ENCODE measurements at regions not wholly inside any gene's neighbourhood (a gene's known extent, or its start where the extent isn't known, plus 50 kb on each side); places are given as distances from the start of the nearest gene placed in this dataset.
"Not testable (repeated sequence)": the region's sequence is repeated elsewhere in the genome, so short reads cannot be mapped to it uniquely, and the experiment has no call there.

- peak; percentile 23 for DNase-seq
These were observed 251.2 kb downstream of the RRAGC start for GRCh38 chr1:38608202-38608864.

GRCh38 chr1:38607526-38607925, 252.0 kb downstream of the RRAGC start:
- DNase-seq, result no peak

GRCh38 chr1:38605063-38605462, 254.5 kb downstream of the RRAGC start:
- DNase-seq, result no peak

GRCh38 chr1:38603907-38604306, 255.7 kb downstream of the RRAGC start:
- no peak for DNase-seq

GRCh38 chr1:38600905-38601304, 258.7 kb downstream of the RRAGC start:
- no peak for DNase-seq

GRCh38 chr1:38600286-38600685, 259.3 kb downstream of the RRAGC start:
- no peak for DNase-seq

- DNase-seq, result no peak
These were observed 261.5 kb downstream of the RRAGC start for GRCh38 chr1:38598118-38598517.

- DNase-seq, result peak; percentile 5
These were observed 270.5 kb downstream of the RRAGC start for GRCh38 chr1:38589036-38589435.

- no peak for DNase-seq
These were observed 271.8 kb downstream of the RRAGC start for GRCh38 chr1:38587766-38588165.

- peak; percentile 23 for DNase-seq
These were observed 272.5 kb downstream of the RRAGC start for GRCh38 chr1:38586993-38587646.

- DNase-seq, result no peak
These were observed 273.6 kb downstream of the RRAGC start for GRCh38 chr1:38585971-38586370.

GRCh38 chr1:38585460-38585859, 274.1 kb downstream of the RRAGC start:
- DNase-seq, result no peak

GRCh38 chr1:38584448-38585355, 274.9 kb downstream of the RRAGC start:
- no peak for DNase-seq

- not testable (repeated sequence) for DNase-seq
These were observed 276.3 kb downstream of the RRAGC start for GRCh38 chr1:38583287-38583686.

- no peak for DNase-seq
These were observed 278.2 kb downstream of the RRAGC start for GRCh38 chr1:38581396-38581795.

- DNase-seq, result no peak
These were observed 279.0 kb downstream of the RRAGC start for GRCh38 chr1:38580594-38580993.

- DNase-seq, result no peak
These were observed 280.5 kb downstream of the RRAGC start for GRCh38 chr1:38579056-38579455.

- DNase-seq, result no peak
These were observed 281.2 kb downstream of the RRAGC start for GRCh38 chr1:38578271-38578951.

- DNase-seq, result no peak
These were observed 281.7 kb downstream of the RRAGC start for GRCh38 chr1:38577937-38578270.

GRCh38 chr1:38577385-38577784, 282.2 kb downstream of the RRAGC start:
- DNase-seq, result no peak

GRCh38 chr1:38576241-38576640, 283.3 kb downstream of the RRAGC start:
- DNase-seq, result no peak

GRCh38 chr1:38571726-38572125, 287.8 kb downstream of the RRAGC start:
- no peak for DNase-seq

- DNase-seq, result no peak
These were observed 289.0 kb downstream of the RRAGC start for GRCh38 chr1:38570657-38570975.

All from fibroblast of upper back skin (primary cell).